Ishikawa (cell line): ENCODE measurements at regions not wholly inside any gene's neighbourhood (a gene's known extent, or its start where the extent isn't known, plus 50 kb on each side); places are given as distances from the start of the nearest gene placed in this dataset.

Experiments used
- CEBPB ChIP-seq: IDR thresholded peaks from 2 replicates; pipeline ENCODE4 v1.6.1; 2012
- CREB1 ChIP-seq: IDR thresholded peaks from 2 replicates; pipeline ENCODE4 v1.6.1; 2012; ENCODE audit warnings: low read depth
- EGR1 ChIP-seq: IDR thresholded peaks from 2 replicates; pipeline ENCODE4 v1.6.1; 2012
- EP300 ChIP-seq: IDR thresholded peaks from 2 replicates; pipeline ENCODE4 v1.6.1; 2012; ENCODE audit warnings: borderline replicate concordance
- FOXM1 ChIP-seq: IDR thresholded peaks from 2 replicates; pipeline ENCODE4 v1.6.1; 2012; ENCODE audit warnings: low read depth, borderline replicate concordance
- NFIC ChIP-seq: IDR thresholded peaks from 2 replicates; pipeline ENCODE4 v1.6.1; 2012
- RAD21 ChIP-seq: IDR thresholded peaks from 2 replicates; pipeline ENCODE4 v1.6.1; 2012; ENCODE audit warnings: low read depth
- TAF1 ChIP-seq: IDR thresholded peaks from 2 replicates; pipeline ENCODE4 v1.6.1; 2012; ENCODE audit warnings: low read depth, mild to moderate bottlenecking
- TCF12 ChIP-seq: IDR thresholded peaks from 2 replicates; pipeline ENCODE4 v1.6.1; 2012; ENCODE audit warnings: low read depth
- TEAD4 ChIP-seq: IDR thresholded peaks from 2 replicates; pipeline ENCODE4 v1.6.1; 2012
- YY1 ChIP-seq: IDR thresholded peaks from 2 replicates; pipeline ENCODE4 v1.6.1; 2012; ENCODE audit warnings: low read depth
- ZBTB7A ChIP-seq: IDR thresholded peaks from 2 replicates; pipeline ENCODE4 v1.6.1; 2012; ENCODE audit warnings: low read depth
- TF ChIP-seq, protein P1 (sequence below): IDR thresholded peaks from 2 replicates; pipeline ENCODE4 v1.6.1; 2012
- TF ChIP-seq, protein P2 (sequence below): IDR thresholded peaks from 2 replicates; pipeline ENCODE4 v1.6.1; 2012
- TF ChIP-seq, protein P3 (sequence below): IDR thresholded peaks from 2 replicates; pipeline ENCODE4 v1.6.1; 2012; ENCODE audit warnings: low read depth, mild to moderate bottlenecking

DNA sequence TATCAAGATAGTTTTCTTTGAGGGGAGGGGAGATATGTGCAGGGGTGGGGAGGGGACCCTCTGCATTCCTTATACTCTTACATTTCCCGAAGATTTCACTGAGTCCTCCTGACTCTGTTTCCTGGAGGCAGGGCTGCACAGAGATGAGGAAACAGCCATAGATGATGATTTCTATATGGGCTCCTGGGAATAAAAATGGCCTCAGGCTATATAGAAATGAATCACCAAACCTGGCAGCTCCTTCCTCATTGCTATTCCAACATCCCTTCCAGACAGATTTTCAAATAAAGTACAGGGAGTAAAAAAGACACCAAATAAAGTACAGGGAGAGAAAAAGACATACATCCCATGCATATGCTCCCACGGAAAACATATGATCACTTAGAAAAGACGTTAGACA, 474.8 kb upstream of the RAB6C start:
- TF ChIP-seq EGR1 (no peak), YY1 (no peak), ZBTB7A (no peak), TEAD4 (no peak), FOXM1 (no peak), TAF1 (no peak), CREB1 (no peak), TCF12 (no peak)
- TF ChIP-seq, protein P1, sequence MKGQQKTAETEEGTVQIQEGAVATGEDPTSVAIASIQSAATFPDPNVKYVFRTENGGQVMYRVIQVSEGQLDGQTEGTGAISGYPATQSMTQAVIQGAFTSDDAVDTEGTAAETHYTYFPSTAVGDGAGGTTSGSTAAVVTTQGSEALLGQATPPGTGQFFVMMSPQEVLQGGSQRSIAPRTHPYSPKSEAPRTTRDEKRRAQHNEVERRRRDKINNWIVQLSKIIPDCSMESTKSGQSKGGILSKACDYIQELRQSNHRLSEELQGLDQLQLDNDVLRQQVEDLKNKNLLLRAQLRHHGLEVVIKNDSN, result no peak
- TF ChIP-seq, protein P2, sequence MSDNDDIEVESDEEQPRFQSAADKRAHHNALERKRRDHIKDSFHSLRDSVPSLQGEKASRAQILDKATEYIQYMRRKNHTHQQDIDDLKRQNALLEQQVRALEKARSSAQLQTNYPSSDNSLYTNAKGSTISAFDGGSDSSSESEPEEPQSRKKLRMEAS, result no peak
- TF ChIP-seq, protein P3, sequence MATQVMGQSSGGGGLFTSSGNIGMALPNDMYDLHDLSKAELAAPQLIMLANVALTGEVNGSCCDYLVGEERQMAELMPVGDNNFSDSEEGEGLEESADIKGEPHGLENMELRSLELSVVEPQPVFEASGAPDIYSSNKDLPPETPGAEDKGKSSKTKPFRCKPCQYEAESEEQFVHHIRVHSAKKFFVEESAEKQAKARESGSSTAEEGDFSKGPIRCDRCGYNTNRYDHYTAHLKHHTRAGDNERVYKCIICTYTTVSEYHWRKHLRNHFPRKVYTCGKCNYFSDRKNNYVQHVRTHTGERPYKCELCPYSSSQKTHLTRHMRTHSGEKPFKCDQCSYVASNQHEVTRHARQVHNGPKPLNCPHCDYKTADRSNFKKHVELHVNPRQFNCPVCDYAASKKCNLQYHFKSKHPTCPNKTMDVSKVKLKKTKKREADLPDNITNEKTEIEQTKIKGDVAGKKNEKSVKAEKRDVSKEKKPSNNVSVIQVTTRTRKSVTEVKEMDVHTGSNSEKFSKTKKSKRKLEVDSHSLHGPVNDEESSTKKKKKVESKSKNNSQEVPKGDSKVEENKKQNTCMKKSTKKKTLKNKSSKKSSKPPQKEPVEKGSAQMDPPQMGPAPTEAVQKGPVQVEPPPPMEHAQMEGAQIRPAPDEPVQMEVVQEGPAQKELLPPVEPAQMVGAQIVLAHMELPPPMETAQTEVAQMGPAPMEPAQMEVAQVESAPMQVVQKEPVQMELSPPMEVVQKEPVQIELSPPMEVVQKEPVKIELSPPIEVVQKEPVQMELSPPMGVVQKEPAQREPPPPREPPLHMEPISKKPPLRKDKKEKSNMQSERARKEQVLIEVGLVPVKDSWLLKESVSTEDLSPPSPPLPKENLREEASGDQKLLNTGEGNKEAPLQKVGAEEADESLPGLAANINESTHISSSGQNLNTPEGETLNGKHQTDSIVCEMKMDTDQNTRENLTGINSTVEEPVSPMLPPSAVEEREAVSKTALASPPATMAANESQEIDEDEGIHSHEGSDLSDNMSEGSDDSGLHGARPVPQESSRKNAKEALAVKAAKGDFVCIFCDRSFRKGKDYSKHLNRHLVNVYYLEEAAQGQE, result no peak

DNA sequence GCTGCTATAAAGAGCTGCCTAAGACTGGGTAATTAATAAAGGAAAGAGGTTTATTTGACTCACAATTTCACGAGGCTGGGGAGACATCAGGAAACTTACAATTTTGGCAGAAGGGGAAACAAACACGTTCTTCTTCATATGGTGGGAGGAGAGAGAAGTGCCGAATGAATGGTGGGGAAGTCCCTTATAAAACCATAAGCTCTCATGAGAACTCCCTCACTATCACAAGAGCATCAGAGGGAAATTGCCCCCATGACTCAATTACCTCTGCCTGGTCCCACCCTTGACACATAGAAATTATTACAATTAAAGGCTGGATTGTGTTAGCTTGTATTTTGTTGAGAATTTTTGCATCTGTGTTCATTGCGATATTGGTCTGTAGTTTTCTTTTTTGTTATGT, 460.5 kb upstream of the RAB6C start:
- TF ChIP-seq EGR1 (no peak), YY1 (no peak), NFIC (no peak), CEBPB (no peak), RAD21 (no peak)
- TF ChIP-seq, protein P3, result no peak

DNA sequence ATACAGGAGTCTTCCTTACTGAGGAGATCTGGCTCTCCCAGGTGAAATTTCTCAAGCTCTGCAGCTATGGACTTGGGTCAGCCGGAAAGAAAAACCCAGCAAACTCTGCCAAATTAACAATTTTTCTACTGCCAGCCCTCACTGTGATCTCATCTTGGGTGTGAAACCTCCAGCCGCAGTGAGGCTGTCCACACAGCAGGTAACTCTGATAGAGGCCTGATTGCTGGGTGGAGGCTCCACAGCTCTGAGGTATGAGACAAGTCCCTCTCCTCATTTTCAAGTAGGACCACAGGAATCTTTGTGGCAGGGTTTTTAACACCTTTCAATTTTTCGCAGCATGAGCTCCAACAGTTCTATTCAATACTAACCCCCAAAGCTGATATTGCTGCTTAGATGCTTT, 430.6 kb upstream of the RAB6C start:
- TF ChIP-seq, protein P1, result no peak

DNA sequence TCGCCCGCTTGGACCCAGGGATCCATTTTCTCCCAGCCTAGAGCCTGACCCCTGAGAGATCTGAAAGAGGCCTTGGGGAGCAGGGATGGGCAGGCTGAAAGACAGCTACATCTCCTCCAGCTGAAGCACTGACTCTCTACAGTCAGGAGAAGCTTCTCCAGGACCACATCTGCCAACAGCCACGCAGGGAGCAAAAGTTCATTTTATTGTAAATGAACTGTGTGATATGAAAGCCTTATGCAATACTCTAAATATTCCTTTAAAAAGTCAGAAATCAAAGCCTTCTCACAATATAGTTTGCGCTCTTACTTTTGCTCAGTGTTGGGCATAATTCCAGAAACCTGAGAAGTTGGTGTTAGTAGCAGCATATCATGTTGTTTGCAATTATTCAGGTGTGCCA, 428.9 kb upstream of the RAB6C start:
- no peak for TF ChIP-seq TAF1
- TF ChIP-seq, protein P3, result no peak
- no peak for TF ChIP-seq YY1
- TF ChIP-seq TCF12, result no peak
- no peak for TF ChIP-seq CREB1
- no peak for TF ChIP-seq RAD21
- TF ChIP-seq ZBTB7A, result no peak

DNA sequence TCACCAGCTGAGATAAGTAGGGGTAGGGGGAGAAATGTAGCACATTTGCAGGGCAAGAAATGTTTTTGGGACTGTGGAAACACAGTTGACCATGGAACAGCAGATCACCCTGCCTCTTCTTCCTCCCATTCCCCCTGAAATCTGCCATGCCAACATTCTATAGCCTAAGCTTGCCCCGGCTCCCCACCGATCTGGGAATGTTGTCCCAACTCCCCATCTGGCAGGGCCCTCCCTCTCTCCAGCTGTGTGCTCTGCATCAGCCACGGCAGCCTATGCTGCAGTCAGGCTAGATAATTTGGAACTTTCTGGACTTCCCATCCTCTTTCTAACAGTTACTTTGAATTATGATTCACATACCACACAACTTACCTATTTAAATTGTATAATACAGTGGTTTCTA, 425.1 kb upstream of the RAB6C start:
- no peak for TF ChIP-seq TEAD4
- TF ChIP-seq, protein P1, result no peak
- no peak for TF ChIP-seq CREB1
- TF ChIP-seq ZBTB7A, result no peak
- TF ChIP-seq, protein P2, result no peak
- TF ChIP-seq CEBPB, result no peak
- TF ChIP-seq YY1, result no peak
- no peak for TF ChIP-seq TAF1
- no peak for TF ChIP-seq RAD21
- TF ChIP-seq, protein P3, result no peak
- TF ChIP-seq TCF12, result no peak
- no peak for TF ChIP-seq FOXM1
- no peak for TF ChIP-seq NFIC
- TF ChIP-seq EP300, result no peak
- TF ChIP-seq EGR1, result no peak
